ENCODE measurements at regions not wholly inside any gene's neighbourhood (a gene's known extent, or its start where the extent isn't known, plus 50 kb on each side); places are given as distances from the start of the nearest gene placed in this dataset.

- in situ Hi-C loops (cut with HindIII; ENCODE audit: low sequenced_read_pairs): no loop called here
- no peak for TF ChIP-seq CTCF (IDR thresholded peaks at IDR 0.05; ENCODE audit: low read depth, low read length, missing control alignments)
- no peak overlapping the region for H3K4me3 ChIP-seq (ENCODE audit: low read depth, low read length)
- DNase-seq (ENCODE audit: low read depth): no peak
Observed at GRCh38 chr4:25547343-25547742, 108.3 kb upstream of the SLC34A2 start.

GRCh38 chr4:25549413-25549812, 106.2 kb upstream of the SLC34A2 start:
- DNase-seq (ENCODE audit: low read depth): no peak
- TF ChIP-seq CTCF (IDR thresholded peaks at IDR 0.05; ENCODE audit: low read depth, low read length, missing control alignments): no peak
- in situ Hi-C loops (cut with HindIII; ENCODE audit: low sequenced_read_pairs): no loop called here
- H3K4me3 ChIP-seq (ENCODE audit: low read depth, low read length): no peak overlapping the region

GRCh38 chr4:25550376-25551030, 105.1 kb upstream of the SLC34A2 start:
- TF ChIP-seq CTCF (IDR thresholded peaks at IDR 0.05; ENCODE audit: low read depth, low read length, missing control alignments): no peak
- in situ Hi-C loops (cut with HindIII; ENCODE audit: low sequenced_read_pairs): no loop called here
- DNase-seq (ENCODE audit: low read depth): no peak
- H3K4me3 ChIP-seq (ENCODE audit: low read depth, low read length): no peak overlapping the region

GRCh38 chr4:25551605-25552004, 104.0 kb upstream of the SLC34A2 start:
- TF ChIP-seq CTCF (IDR thresholded peaks at IDR 0.05; ENCODE audit: low read depth, low read length, missing control alignments): no peak
- in situ Hi-C loops (cut with HindIII; ENCODE audit: low sequenced_read_pairs): no loop called here
- DNase-seq (ENCODE audit: low read depth): no peak
- H3K4me3 ChIP-seq (ENCODE audit: low read depth, low read length): no peak overlapping the region

GRCh38 chr4:25552580-25553271, 102.9 kb upstream of the SLC34A2 start:
- no peak overlapping the region for H3K4me3 ChIP-seq (ENCODE audit: low read depth, low read length)
- no peak for DNase-seq (ENCODE audit: low read depth)
- TF ChIP-seq CTCF (IDR thresholded peaks at IDR 0.05; ENCODE audit: low read depth, low read length, missing control alignments): no peak
- in situ Hi-C loops (cut with HindIII; ENCODE audit: low sequenced_read_pairs): no loop called here

GRCh38 chr4:25559508-25559907, 96.1 kb upstream of the SLC34A2 start:
- in situ Hi-C loops (cut with HindIII; ENCODE audit: low sequenced_read_pairs): no loop called here
- H3K4me3 ChIP-seq (ENCODE audit: low read depth, low read length): no peak overlapping the region
- DNase-seq (ENCODE audit: low read depth): no peak
- TF ChIP-seq CTCF (IDR thresholded peaks at IDR 0.05; ENCODE audit: low read depth, low read length, missing control alignments): no peak
